Stimulated activated effector memory CD8-positive, alpha-beta T cell treated with anti-CD3 and anti-CD28 coated beads, Interleukin-12 subunit alpha, Interleukin-12 subunit beta, amount 100 ng/mL, for 72 hours (primary cell): ENCODE measurements at regions not wholly inside any gene's neighbourhood (a gene's known extent, or its start where the extent isn't known, plus 50 kb on each side); places are given as distances from the start of the nearest gene placed in this dataset.

Source experiments
- ATAC-seq: fragments of 150-1000 bp; cut with Tn5 transposase; 2 replicates; pipeline ENCODE4 v1.10.0; 2021
- DNase-seq, 2 donors: peaks; one replicate each; pipeline ENCODE4 v3.0.0; 2021 to 2022; ENCODE audit warnings: low spot score in 2 of 2
- H3K27ac Mint-ChIP-seq: one replicate; pipeline ENCODE4 v1.8.0; 2022; ENCODE audit warnings: mild to moderate bottlenecking, mixed read lengths
- H3K36me3 Mint-ChIP-seq: one replicate; pipeline ENCODE4 v1.8.0; 2022; ENCODE audit warnings: mild to moderate bottlenecking, mixed read lengths
- H3K4me1 Mint-ChIP-seq: one replicate; pipeline ENCODE4 v1.8.0; 2022; ENCODE audit warnings: mixed read lengths
- H3K4me3 Mint-ChIP-seq: one replicate; pipeline ENCODE4 v1.8.0; 2022; ENCODE audit warnings: mild to moderate bottlenecking, mixed read lengths
- H3K9me3 Mint-ChIP-seq: one replicate; pipeline ENCODE4 v1.8.0; 2022; ENCODE audit warnings: mixed read lengths

DNA sequence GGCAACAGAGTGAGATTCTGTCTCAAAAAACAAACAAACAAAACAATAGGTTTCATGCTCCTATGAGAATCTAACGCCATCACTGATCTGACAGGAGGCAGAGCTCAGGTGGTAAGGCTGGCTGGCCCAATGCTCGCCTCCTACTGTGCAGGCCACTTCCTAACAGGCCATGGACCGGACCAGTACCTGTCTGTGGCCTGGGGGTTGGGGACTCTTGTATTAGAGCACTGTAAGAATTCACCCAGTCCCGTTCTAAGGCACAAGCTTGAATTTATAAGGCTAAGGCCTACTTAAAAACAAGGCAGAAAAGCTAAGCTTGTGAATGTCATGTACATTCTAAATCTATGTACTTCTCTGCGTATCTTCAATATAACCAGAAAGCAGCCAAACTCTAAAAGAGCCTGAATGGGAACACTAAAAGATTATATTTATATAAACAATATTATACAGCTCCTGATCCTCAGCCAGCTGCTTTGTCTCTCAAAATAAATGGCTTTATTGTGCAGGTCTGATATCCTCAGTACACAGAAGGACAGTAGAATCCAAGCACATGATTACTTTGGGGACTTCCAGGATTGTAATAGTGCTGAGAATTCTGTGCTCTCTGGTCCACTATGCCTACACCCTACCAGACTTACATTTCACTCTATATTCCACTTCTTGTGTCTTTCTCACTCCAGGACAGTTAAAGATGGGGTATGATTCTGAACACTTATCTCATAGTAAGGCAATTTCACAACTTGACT, 64.5 kb upstream of the DST start:
- no peak overlapping the region for H3K4me3 Mint-ChIP-seq
- no peaks in the 10 kb centered on the region for H3K4me1 Mint-ChIP-seq
- no peaks in the 10 kb centered on the region for H3K9me3 Mint-ChIP-seq
- ATAC-seq = no peak
- no peak for DNase-seq
- H3K36me3 Mint-ChIP-seq = no peaks in the 10 kb centered on the region
- H3K27ac Mint-ChIP-seq = no peak overlapping the region

GRCh38 chr6:56699066-56699654, 56.5 kb upstream of the DST start:
- no peak for ATAC-seq
- no peak overlapping the region for H3K4me3 Mint-ChIP-seq
- no peaks in the 10 kb centered on the region for H3K4me1 Mint-ChIP-seq
- H3K27ac Mint-ChIP-seq = no peak overlapping the region
- H3K36me3 Mint-ChIP-seq = no peaks in the 10 kb centered on the region
- peaks cover 6% of the 10 kb centered on the region for H3K9me3 Mint-ChIP-seq
- no peak for DNase-seq

DNA sequence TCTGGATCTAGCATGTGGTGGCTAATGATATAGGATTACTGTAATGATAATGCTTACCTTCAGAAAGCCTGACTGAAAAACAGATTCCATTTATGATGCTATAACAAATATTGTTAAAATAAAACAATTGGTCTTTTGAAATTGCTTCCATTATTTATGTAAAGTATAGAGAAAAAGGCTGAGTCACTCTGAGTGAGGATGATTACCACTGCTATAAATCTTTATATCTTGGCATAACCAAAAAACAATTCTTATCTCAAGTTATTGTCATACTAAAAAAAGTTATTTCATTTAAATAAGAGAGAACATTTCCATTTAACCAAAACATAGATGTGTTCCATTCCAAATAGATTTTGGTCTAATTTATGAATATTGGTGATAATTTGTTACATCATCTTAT, 53.0 kb upstream of the DST start:
- no peak for ATAC-seq
- DNase-seq = no peak
- Mint-ChIP-seq H3K27ac (no peak overlapping the region), H3K4me1 (no peaks in the 10 kb centered on the region), H3K9me3 (peaks cover 6% of the 10 kb centered on the region), H3K4me3 (no peak overlapping the region), H3K36me3 (no peaks in the 10 kb centered on the region)

DNA sequence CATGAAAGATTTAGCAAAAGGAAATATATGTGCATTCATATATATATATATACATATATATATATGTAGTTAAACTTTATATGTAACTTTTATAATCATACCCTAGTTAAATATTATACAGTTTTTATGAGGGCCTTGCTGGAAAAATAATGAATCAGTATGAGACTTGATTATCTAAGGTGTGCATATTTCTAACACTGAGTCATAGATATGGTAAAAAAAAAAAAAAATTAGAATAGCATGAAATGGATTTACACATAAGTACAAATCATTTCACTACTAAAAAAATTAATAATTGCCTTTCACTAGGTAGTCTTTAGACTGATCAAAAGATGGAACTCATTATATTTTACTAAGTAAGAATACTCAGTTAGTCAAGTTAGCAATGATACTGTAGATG, 51.3 kb upstream of the DST start:
- ATAC-seq (no peak), DNase-seq (no peak)
- H3K4me1 Mint-ChIP-seq = no peaks in the 10 kb centered on the region
- no peak overlapping the region for H3K4me3 Mint-ChIP-seq
- peaks cover 6% of the 10 kb centered on the region for H3K9me3 Mint-ChIP-seq
- H3K36me3 Mint-ChIP-seq = no peaks in the 10 kb centered on the region
- H3K27ac Mint-ChIP-seq = no peak overlapping the region

- Mint-ChIP-seq H3K36me3 (no peaks in the 10 kb centered on the region), H3K4me3 (no peak overlapping the region), H3K4me1 (no peaks in the 10 kb centered on the region), H3K27ac (no peak overlapping the region), H3K9me3 (peaks cover 6% of the 10 kb centered on the region)
- ATAC-seq = no peak
- DNase-seq = no peak
Measured at GRCh38 chr6:56693246-56693607, 50.5 kb upstream of the DST start.

- Mint-ChIP-seq H3K4me1 (no peaks in the 10 kb centered on the region), H3K9me3 (peaks cover 6% of the 10 kb centered on the region), H3K36me3 (no peaks in the 10 kb centered on the region), H3K4me3 (no peak overlapping the region), H3K27ac (no peak overlapping the region)
- DNase-seq (no peak), ATAC-seq (no peak)
Measured at GRCh38 chr6:56692523-56693245, 50.0 kb upstream of the DST start.
